ENCODE measurements at regions not wholly inside any gene's neighbourhood (a gene's known extent, or its start where the extent isn't known, plus 50 kb on each side); places are given as distances from the start of the nearest gene placed in this dataset.

- DNase-seq (ENCODE audit: low read depth, low spot score): no peak
- in situ Hi-C loops (cut with HindIII; ENCODE audit: low pct_unique_long_range_greater_than_20kb, low sequenced_read_pairs): no loop called here
Observed at GRCh38 chr10:3475367-3475766, 302.8 kb upstream of the PITRM1 start.

DNA sequence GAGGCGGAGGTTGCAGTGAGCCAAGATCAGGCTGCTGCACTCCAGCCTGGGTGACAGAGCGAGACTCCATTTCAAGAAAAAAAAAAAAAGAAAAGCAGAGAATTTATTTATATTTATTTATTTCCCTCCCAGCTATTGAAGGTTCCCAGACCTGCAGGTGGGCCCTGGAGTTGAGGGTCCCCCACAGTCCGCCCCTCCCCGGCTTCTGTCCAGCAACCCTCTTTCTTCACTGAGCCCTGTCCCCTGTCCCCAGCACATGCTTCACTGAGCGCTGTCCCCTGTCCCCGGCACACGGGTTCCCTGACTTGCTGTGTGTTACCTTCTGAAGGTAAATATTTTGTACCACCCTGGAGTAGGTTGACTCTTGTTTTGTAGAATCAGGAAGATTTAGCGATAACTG lies 301.7 kb upstream of the PITRM1 start:
- in situ Hi-C loops (cut with HindIII; ENCODE audit: low pct_unique_long_range_greater_than_20kb, low sequenced_read_pairs): no loop called here
- no peak for DNase-seq (ENCODE audit: low read depth, low spot score)

GRCh38 chr10:3473271-3473670 lies 300.7 kb upstream of the PITRM1 start:
- in situ Hi-C loops (cut with HindIII; ENCODE audit: low pct_unique_long_range_greater_than_20kb, low sequenced_read_pairs): no loop called here
- no peak for DNase-seq (ENCODE audit: low read depth, low spot score)

- DNase-seq (ENCODE audit: low read depth, low spot score): peak; percentile 55
- in situ Hi-C loops (cut with HindIII; ENCODE audit: low pct_unique_long_range_greater_than_20kb, low sequenced_read_pairs): no loop called here
Observed at GRCh38 chr10:3472287-3473051, 299.9 kb upstream of the PITRM1 start.

GRCh38 chr10:3471927-3472286 lies 299.3 kb upstream of the PITRM1 start:
- no peak for DNase-seq (ENCODE audit: low read depth, low spot score)
- in situ Hi-C loops (cut with HindIII; ENCODE audit: low pct_unique_long_range_greater_than_20kb, low sequenced_read_pairs): no loop called here

GRCh38 chr10:3471472-3471871 lies 298.9 kb upstream of the PITRM1 start:
- DNase-seq (ENCODE audit: low read depth, low spot score): no peak
- in situ Hi-C loops (cut with HindIII; ENCODE audit: low pct_unique_long_range_greater_than_20kb, low sequenced_read_pairs): no loop called here

DNA sequence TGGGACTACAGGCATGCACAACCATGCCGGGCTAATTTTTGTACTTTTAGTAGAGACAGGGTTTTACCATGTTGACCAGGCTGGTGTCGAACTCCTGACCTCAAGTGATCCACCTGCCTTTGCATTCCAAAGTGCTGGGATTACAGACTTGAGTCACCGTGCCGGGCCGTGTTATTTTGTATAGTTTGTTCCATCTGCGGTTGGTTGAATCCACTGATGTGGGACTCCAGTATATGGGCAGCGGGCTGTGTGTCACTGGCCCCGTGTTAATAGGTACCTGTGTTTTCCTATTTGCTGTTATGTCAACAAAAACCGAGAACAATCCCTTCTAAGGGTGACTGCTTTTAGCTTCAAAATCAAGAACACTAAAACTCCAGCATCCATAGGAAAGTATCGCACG lies 297.6 kb upstream of the PITRM1 start:
- in situ Hi-C loops (cut with HindIII; ENCODE audit: low pct_unique_long_range_greater_than_20kb, low sequenced_read_pairs): no loop called here
- DNase-seq (ENCODE audit: low read depth, low spot score): no peak

DNA sequence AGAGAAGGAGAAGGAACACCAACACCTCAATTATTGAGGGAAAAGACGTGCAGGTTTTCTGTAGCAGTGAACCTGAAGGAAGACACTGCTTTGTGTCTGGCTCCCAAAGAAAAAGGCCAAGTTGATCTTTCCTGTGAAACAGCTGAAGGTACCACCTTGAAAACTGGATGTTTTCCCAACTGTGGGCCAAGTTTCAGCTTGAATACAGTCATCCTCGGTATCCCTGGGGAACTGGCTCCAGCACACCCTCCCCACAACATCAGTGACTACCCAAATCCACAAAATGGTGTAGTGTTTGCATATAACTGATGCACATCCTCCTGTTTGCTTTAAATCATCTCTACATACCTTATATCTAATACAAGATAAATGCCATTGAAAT lies 297.0 kb upstream of the PITRM1 start:
- no peak for DNase-seq (ENCODE audit: low read depth, low spot score)
- in situ Hi-C loops (cut with HindIII; ENCODE audit: low pct_unique_long_range_greater_than_20kb, low sequenced_read_pairs): no loop called here

DNA sequence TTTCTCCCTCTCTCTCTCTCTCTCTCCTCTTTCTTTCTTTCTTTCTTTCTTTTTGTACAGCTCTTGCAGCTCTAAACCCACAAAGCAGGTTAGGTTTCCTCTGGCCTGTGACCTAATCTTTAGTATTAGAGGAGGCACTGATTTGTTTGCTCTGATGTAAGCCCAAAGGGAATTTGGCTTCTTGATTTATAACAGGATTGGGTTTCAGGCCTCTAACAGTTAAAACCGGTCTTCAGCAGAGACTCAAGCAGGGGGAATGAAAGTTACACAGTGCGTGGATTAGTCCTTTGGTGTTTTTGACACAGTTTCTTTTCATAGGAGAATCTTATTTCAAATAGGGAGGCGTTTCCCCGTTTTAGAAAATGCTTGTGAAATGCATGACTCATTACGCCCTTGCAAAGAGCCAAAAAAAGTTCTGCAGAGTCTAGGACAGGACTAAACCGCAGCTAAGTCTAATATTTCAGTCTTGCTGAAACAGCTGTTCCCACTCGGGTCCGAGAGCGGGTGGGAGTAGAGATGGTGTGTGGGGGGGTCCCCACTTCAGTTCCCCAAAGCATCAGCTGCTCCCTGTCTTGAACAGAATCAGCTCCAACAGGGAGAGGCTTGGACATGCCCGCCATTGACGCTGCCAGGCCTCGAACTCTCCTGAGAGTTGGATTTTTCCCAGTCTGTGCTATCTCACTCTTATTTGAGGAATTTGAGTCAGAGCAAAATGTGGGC lies 296.5 kb upstream of the PITRM1 start:
- in situ Hi-C loops (cut with HindIII; ENCODE audit: low pct_unique_long_range_greater_than_20kb, low sequenced_read_pairs): no loop called here
- DNase-seq (ENCODE audit: low read depth, low spot score): no peak

- DNase-seq (ENCODE audit: low read depth, low spot score): peak; percentile 74
- in situ Hi-C loops (cut with HindIII; ENCODE audit: low pct_unique_long_range_greater_than_20kb, low sequenced_read_pairs): no loop called here
Observed at GRCh38 chr10:3467052-3467951, 294.7 kb upstream of the PITRM1 start.

DNA sequence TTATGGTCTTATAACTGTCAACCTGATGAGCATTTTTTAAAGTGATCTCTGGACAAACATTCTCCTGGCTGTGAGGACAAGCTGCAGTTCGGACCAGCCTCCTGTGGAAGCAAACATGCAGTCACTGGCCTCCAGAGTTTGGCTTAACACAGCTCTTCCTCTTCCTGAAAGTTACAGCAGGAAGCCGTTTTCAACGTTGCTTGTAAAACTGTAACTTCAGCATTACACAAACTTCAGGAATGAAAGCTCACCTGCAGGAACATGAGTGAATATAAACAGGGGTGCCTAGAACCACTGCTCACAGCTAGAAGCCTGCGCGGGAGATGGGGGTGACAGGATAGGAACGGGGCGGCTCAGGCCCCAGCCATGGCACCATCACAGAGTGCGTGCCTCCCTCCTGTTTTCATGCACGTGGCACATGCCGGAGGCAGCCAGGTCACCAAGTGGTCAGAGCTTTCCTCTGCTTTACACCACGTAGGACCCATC lies 292.9 kb upstream of the PITRM1 start:
- in situ Hi-C loops (cut with HindIII; ENCODE audit: low pct_unique_long_range_greater_than_20kb, low sequenced_read_pairs): no loop called here
- no peak for DNase-seq (ENCODE audit: low read depth, low spot score)

DNA sequence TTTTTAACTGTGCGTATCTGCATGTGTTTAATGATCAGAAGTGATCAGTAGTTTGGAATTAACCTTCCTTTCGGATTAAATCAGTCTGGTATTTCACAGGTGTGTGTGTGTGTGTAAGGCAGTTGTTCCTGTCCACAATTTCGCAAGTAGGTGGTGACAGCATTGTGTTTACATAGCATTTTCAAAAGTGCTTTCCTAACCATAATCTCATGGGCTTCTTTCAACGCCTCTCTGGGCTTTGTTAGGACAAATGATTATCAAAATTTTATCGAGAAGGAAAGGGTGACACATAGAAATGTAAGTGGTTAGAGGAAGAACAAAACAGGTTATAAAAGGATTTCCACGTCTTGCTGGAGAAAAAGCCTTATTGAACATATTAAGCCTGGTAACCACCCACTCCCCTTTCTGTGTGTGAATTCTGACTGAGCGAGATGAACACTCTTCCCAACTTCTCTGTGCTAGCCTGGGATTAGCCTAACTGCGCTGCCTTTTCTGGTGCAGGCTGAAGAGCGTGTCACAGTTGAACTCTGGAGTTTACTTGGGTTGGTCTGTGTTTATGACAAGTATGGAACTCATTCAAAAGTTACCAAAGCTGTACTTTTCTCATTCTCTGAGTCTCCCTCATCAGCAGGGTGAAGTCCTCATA lies 292.3 kb upstream of the PITRM1 start:
- in situ Hi-C loops (cut with HindIII; ENCODE audit: low pct_unique_long_range_greater_than_20kb, low sequenced_read_pairs): no loop called here
- no peak for DNase-seq (ENCODE audit: low read depth, low spot score)

DNA sequence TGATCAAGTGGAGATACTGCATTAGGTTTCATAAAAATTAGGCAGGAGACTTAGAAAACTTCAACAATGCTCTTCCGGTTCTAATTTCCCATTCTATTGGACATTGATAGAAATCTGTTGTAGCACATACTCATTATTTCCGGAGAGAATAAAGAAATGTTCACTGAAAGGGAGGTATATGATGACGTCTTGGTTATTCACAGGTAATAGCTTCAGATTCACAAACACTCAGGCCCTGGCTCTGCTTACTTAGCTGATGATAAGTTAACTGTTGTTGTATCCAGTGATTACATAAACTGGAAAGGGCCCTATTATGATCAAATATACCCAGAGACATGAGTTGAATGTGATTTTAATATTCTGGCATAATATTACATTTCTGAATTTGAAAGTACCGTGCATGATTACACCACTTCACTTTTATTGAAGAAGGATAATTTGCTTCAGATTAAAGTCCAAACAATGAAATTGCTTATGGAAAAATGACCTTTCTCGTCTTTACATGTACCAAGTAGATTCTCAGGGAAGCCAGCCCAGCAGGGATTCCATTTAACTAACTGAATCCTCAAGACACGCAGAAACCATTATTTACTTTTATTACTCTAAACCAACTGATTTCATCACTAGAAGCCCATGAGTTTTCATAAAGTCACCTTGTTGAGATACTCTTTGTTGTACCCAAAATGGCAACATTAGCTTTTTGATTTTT lies 288.0 kb upstream of the PITRM1 start:
- in situ Hi-C loops (cut with HindIII; ENCODE audit: low pct_unique_long_range_greater_than_20kb, low sequenced_read_pairs): no loop called here
- no peak for DNase-seq (ENCODE audit: low read depth, low spot score)

DNA sequence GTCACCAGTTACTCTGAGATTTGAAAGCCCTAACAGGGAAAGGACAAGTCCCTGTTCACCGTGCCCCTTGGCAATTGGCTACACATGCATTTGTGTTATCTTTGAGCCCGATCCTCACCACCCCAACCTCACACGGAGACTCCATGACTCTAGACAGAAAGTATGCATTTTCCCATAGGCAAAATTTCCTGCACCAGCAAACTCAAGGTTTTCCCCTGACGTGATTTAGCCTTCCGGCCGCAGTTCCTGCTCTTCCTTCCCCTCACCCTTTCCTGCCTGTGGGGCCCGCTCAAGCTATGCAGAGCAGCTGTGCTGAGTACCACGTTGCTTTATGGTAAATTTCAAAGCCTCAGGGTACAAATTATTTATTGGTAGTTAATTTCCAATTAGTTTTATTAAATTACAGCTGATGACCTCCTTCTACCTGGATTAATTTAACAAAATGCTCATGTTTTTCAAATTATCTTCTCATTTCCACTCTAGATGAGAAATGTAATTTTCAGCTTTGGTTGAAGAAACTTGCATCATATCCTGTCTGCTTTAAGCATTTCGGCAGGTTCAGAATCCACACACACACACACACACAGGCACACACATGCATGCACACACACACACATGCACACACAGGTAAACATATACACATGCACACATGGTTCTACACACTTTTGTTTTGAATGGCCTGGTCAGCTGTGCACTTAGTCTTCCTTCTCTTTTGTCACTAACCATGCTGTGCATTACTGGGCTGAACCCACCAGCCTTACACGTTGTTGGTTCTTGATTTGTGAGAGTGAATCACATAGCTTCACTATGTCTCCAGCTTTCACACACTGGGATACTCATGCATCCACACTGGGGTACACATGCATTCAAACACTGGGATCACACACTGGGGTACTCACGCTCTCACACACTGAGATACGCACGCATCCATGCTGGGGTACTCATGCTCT lies 283.1 kb upstream of the PITRM1 start:
- no peak for DNase-seq (ENCODE audit: low read depth, low spot score)
- in situ Hi-C loops (cut with HindIII; ENCODE audit: low pct_unique_long_range_greater_than_20kb, low sequenced_read_pairs): no loop called here

DNA sequence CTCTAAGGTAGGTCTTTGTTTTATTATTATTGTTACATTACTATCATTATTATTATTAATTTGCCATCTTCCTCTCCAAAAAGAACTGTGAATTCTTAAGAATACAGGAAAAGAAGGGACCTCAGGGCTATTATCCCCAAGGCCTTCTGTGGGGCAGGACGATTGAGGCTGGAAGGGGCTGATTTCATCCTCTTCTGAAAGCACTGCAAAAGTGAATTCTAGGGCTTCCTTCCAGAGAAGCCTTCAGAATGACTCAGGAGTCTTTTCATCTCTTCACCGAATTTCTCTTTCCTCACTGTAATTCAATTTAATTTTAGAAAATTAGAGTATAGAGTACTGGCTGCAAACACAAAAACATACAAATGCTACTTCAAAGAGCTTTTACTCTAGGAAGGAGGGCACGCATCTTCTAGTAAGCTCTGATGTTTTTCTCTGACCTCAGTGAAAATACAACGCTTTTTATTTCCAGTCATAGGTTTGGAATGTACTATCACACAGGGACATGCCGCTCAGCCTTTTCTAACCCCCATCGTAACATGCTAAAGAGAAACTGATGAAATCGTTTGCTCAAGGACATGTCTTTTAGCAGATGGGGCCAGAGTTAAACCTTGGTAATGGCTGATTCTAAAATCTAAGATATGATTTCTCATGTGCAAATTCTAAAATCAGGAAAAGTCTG lies 280.2 kb upstream of the PITRM1 start:
- in situ Hi-C loops (cut with HindIII; ENCODE audit: low pct_unique_long_range_greater_than_20kb, low sequenced_read_pairs): no loop called here
- no peak for DNase-seq (ENCODE audit: low read depth, low spot score)

- in situ Hi-C loops (cut with HindIII; ENCODE audit: low pct_unique_long_range_greater_than_20kb, low sequenced_read_pairs): no loop called here
- peak; percentile 28 for DNase-seq (ENCODE audit: low read depth, low spot score)
Observed at GRCh38 chr10:3452173-3452626, 279.6 kb upstream of the PITRM1 start.
